ENCODE measurements at regions not wholly inside any gene's neighbourhood (a gene's known extent, or its start where the extent isn't known, plus 50 kb on each side); places are given as distances from the start of the nearest gene placed in this dataset.

DNA sequence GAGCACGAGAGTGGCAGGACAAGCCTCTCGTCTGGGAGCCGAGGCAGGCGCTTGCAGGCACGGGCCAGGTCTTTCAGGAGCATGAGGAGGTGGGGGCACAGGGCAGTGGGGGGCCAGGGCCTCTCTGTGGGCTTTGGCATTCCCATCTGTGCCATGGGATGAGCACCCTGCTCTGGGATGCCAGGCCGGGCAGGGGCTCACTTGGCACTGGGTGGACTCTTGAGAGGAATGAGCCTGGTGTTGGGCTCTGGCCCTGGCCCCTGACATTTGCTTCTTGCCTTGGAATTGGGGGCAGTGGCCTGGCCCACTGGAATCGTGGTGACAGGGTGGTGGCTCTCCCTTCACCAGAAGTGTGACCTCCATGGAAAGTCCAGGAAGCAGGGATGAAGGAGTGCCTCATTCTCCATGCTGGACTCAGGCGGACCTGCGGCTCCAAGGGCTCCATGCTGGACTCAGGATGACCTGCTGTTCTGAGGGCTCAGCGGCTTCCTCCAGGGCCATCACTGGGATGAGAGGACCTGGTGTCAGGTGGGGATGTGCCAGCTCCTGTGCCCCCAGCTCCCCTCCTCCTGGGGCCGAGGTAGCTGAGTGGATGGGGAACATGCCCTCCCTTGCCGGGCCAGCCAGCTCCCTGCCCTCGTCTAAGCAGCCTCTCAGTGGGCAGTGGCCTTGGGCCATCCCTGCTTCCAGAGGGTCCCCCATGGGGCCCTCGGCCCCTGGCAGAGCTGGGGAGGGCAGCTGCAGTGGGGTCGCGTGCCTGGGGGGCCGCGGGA, 220.3 kb downstream of the KIF26A start (continued):
- TF ChIP-seq, protein P1, sequence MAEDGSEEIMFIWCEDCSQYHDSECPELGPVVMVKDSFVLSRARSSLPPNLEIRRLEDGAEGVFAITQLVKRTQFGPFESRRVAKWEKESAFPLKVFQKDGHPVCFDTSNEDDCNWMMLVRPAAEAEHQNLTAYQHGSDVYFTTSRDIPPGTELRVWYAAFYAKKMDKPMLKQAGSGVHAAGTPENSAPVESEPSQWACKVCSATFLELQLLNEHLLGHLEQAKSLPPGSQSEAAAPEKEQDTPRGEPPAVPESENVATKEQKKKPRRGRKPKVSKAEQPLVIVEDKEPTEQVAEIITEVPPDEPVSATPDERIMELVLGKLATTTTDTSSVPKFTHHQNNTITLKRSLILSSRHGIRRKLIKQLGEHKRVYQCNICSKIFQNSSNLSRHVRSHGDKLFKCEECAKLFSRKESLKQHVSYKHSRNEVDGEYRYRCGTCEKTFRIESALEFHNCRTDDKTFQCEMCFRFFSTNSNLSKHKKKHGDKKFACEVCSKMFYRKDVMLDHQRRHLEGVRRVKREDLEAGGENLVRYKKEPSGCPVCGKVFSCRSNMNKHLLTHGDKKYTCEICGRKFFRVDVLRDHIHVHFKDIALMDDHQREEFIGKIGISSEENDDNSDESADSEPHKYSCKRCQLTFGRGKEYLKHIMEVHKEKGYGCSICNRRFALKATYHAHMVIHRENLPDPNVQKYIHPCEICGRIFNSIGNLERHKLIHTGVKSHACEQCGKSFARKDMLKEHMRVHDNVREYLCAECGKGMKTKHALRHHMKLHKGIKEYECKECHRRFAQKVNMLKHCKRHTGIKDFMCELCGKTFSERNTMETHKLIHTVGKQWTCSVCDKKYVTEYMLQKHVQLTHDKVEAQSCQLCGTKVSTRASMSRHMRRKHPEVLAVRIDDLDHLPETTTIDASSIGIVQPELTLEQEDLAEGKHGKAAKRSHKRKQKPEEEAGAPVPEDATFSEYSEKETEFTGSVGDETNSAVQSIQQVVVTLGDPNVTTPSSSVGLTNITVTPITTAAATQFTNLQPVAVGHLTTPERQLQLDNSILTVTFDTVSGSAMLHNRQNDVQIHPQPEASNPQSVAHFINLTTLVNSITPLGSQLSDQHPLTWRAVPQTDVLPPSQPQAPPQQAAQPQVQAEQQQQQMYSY (CRISPR knock-in tag; IDR thresholded peaks at IDR 0.05), result no peak

DNA sequence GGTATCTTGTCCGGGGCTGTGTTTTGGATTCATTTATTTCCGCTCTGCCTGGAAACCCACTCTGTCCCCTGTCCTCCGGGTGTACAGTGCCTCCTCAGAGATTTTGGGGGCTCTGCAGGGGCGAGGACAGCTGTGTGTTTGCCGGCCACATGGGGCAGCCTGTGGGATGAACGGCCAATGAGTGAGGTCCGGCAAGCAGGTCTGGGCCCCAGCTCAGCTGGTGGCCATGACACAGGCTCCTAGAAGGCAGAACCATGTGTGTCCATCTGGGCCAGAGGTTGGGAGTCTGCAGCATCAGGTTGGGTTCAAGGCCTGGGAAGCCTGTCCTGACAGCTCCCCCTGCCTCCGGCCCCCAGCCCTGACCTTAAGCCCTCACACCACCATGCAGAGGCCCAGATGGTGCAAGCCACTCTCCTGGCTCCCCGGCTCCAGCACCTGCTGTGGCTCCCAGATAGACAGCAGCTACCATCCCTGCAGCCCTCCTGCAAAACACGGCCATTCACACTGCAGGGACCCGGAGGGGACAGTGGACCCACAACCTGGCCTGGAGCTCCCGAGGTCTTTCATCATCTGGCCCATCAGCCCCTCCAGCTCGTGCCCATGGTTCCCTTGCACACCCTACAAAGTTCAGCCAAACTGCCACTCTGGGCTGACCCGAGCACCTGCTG, 220.1 kb upstream of the C14orf180 start:
- H3K36me3 Mint-ChIP-seq, result no peaks in the 10 kb centered on the region
- no peaks in the 10 kb centered on the region for H3K4me1 Mint-ChIP-seq
- H3K27me3 Mint-ChIP-seq (ENCODE audit: low read depth), result no peaks in the 10 kb centered on the region
- no peaks in the 10 kb centered on the region for H3K9me3 Mint-ChIP-seq
- no peak for DNase-seq (ENCODE audit: low spot score)
- POLR2A ChIA-PET, result no interaction called here
- TF ChIP-seq, protein P2, sequence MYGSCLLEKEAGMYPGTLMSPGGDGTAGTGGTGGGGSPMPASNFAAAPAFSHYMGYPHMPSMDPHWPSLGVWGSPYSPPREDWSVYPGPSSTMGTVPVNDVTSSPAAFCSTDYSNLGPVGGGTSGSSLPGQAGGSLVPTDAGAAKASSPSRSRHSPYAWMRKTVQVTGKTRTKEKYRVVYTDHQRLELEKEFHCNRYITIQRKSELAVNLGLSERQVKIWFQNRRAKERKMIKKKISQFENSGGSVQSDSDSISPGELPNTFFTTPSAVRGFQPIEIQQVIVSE (CRISPR knock-in tag; IDR thresholded peaks at IDR 0.05; ENCODE audit: borderline replicate concordance), result no peak
- TF ChIP-seq ELF4 (CRISPR knock-in tag; IDR thresholded peaks at IDR 0.05; ENCODE audit: low read depth) (no peak), HMGA2 (CRISPR knock-in tag; IDR thresholded peaks at IDR 0.05) (no peak), SMAD4 (CRISPR knock-in tag; IDR thresholded peaks at IDR 0.05) (no peak), SMAD3 (CRISPR knock-in tag; IDR thresholded peaks at IDR 0.05; ENCODE audit: borderline replicate concordance) (no peak), NR3C1 (CRISPR knock-in tag; conservative IDR thresholded peaks at IDR 0.05; ENCODE audit: low read depth) (no peak), TP53 (CRISPR knock-in tag; IDR thresholded peaks at IDR 0.05) (no peak), NFE2L1 (CRISPR knock-in tag; IDR thresholded peaks at IDR 0.05) (no peak), ZNF317 (CRISPR knock-in tag; IDR thresholded peaks at IDR 0.05; ENCODE audit: borderline replicate concordance, low read depth) (no peak)
- TF ChIP-seq, protein P3, sequence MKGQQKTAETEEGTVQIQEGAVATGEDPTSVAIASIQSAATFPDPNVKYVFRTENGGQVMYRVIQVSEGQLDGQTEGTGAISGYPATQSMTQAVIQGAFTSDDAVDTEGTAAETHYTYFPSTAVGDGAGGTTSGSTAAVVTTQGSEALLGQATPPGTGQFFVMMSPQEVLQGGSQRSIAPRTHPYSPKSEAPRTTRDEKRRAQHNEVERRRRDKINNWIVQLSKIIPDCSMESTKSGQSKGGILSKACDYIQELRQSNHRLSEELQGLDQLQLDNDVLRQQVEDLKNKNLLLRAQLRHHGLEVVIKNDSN (CRISPR knock-in tag; IDR thresholded peaks at IDR 0.05), result no peak
- TF ChIP-seq, protein P4, sequence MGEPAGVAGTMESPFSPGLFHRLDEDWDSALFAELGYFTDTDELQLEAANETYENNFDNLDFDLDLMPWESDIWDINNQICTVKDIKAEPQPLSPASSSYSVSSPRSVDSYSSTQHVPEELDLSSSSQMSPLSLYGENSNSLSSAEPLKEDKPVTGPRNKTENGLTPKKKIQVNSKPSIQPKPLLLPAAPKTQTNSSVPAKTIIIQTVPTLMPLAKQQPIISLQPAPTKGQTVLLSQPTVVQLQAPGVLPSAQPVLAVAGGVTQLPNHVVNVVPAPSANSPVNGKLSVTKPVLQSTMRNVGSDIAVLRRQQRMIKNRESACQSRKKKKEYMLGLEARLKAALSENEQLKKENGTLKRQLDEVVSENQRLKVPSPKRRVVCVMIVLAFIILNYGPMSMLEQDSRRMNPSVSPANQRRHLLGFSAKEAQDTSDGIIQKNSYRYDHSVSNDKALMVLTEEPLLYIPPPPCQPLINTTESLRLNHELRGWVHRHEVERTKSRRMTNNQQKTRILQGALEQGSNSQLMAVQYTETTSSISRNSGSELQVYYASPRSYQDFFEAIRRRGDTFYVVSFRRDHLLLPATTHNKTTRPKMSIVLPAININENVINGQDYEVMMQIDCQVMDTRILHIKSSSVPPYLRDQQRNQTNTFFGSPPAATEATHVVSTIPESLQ (CRISPR knock-in tag; IDR thresholded peaks at IDR 0.05), result no peak
- TF ChIP-seq, protein P5, sequence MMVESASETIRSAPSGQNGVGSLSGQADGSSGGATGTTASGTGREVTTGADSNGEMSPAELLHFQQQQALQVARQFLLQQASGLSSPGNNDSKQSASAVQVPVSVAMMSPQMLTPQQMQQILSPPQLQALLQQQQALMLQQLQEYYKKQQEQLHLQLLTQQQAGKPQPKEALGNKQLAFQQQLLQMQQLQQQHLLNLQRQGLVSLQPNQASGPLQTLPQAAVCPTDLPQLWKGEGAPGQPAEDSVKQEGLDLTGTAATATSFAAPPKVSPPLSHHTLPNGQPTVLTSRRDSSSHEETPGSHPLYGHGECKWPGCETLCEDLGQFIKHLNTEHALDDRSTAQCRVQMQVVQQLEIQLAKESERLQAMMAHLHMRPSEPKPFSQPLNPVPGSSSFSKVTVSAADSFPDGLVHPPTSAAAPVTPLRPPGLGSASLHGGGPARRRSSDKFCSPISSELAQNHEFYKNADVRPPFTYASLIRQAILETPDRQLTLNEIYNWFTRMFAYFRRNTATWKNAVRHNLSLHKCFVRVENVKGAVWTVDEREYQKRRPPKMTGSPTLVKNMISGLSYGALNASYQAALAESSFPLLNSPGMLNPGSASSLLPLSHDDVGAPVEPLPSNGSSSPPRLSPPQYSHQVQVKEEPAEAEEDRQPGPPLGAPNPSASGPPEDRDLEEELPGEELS (CRISPR knock-in tag; IDR thresholded peaks at IDR 0.05), result no peak
- TF ChIP-seq, protein P6, sequence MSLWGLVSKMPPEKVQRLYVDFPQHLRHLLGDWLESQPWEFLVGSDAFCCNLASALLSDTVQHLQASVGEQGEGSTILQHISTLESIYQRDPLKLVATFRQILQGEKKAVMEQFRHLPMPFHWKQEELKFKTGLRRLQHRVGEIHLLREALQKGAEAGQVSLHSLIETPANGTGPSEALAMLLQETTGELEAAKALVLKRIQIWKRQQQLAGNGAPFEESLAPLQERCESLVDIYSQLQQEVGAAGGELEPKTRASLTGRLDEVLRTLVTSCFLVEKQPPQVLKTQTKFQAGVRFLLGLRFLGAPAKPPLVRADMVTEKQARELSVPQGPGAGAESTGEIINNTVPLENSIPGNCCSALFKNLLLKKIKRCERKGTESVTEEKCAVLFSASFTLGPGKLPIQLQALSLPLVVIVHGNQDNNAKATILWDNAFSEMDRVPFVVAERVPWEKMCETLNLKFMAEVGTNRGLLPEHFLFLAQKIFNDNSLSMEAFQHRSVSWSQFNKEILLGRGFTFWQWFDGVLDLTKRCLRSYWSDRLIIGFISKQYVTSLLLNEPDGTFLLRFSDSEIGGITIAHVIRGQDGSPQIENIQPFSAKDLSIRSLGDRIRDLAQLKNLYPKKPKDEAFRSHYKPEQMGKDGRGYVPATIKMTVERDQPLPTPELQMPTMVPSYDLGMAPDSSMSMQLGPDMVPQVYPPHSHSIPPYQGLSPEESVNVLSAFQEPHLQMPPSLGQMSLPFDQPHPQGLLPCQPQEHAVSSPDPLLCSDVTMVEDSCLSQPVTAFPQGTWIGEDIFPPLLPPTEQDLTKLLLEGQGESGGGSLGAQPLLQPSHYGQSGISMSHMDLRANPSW (CRISPR knock-in tag; conservative IDR thresholded peaks at IDR 0.05; ENCODE audit: low read depth), result no peak
- CTCF ChIA-PET, result interaction anchor here (0.9 to 1.9 kb wide), 3 partner anchors 11 to 205 kb away, joined by 3 to 8 read pairs (median 4); no protein-coding TSS in a partner anchor
- H3K27ac Mint-ChIP-seq, result no peak overlapping the region
- no peak for ATAC-seq
- H3K4me3 Mint-ChIP-seq, result no peak overlapping the region

Measured in WTC11 (cell line).